ENCODE measurements at regions not wholly inside any gene's neighbourhood (a gene's known extent, or its start where the extent isn't known, plus 50 kb on each side); places are given as distances from the start of the nearest gene placed in this dataset.
A peak's percentile ranks its signal among the peaks of the same experiment; 100 is the strongest.

GRCh38 chr15:69574506-69574905 lies 121.9 kb downstream of the RPLP1 start:
- TF ChIP-seq POLR2AphosphoS5 (IDR thresholded peaks at IDR 0.05; ENCODE audit: low read depth, low read length) (no peak), POU2F2 (IDR thresholded peaks at IDR 0.05; ENCODE audit: low read depth, low read length) (no peak), POLR2A (IDR thresholded peaks at IDR 0.05; ENCODE audit: low read depth, low read length) (no peak), SPI1 (IDR thresholded peaks at IDR 0.05; ENCODE audit: low read depth, low read length) (0 out of 2 replicates have a peak, but pooled peaks have one; percentile 25), TAF1 (IDR thresholded peaks at IDR 0.05; ENCODE audit: low read depth, low read length) (no peak), PAX5 (IDR thresholded peaks at IDR 0.05; ENCODE audit: insufficient read depth, low read length, severe bottlenecking) (no peak)
